Activated CD8-positive, alpha-beta memory T cell treated with anti-CD3 and anti-CD28 coated beads for 36 hours (primary cell): ENCODE measurements at regions not wholly inside any gene's neighbourhood (a gene's known extent, or its start where the extent isn't known, plus 50 kb on each side); places are given as distances from the start of the nearest gene placed in this dataset.
"Not testable (repeated sequence)": the region's sequence is repeated elsewhere in the genome, so short reads cannot be mapped to it uniquely, and the experiment has no call there.

ENCODE experiments used
- CTCF ChIA-PET: fragments of 350-600 bp; sonication (Branson Sonifier 250); formaldehyde crosslinking; loops from one replicate; lab custom pipeline; 2021; ENCODE audit warnings: antibody characterized with exemption; lab: Charles Lee
- POLR2A ChIA-PET: fragments of 350-600 bp; sonication (Branson Sonifier 250); formaldehyde crosslinking; loops from one replicate; lab custom pipeline; 2021; ENCODE audit warnings: antibody characterized with exemption; lab: Charles Lee

DNA sequence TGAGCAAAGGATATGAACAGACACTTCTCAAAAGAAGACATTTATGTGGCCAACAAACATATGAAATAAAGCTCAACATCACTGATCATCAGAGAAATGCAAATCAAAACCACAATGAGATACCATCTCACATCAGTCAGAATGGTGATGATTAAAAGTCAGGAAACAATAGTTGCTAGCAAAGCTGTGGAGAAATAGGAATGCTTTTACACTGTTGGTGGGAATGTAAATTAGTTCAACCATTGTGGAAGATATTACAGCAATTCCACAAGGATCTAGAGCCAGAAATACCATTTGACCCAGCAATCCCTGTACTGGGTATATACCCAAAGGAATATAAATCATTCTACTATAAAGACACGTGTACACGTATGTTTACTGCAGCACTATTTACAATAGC lies 284.2 kb downstream of the AHR start:
- POLR2A ChIA-PET, CTCF ChIA-PET: not testable (repeated sequence)

DNA sequence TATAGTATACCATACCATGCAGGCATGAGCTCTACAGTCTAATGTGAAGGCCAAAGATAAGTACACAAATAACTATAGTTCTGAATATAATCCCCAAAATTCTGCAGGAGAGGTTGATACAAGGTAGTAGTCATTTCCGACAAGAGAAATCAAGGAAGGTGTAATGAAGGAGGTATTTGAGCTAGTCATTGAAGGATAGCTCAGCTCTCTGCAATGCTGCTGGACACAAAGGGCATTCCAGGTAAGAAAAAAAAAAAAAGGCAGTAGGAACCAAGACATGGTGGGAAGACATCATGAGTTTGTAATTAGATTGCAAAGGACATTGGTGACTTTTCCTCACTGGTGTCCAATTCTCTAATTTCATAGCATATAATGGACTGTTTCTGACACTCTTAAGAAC lies 285.3 kb downstream of the AHR start:
- POLR2A ChIA-PET: no interaction called here
- CTCF ChIA-PET: no interaction called here

- CTCF ChIA-PET: no interaction called here
- POLR2A ChIA-PET: no interaction called here
Measured at GRCh38 chr7:17584822-17585221, 286.4 kb downstream of the AHR start.

DNA sequence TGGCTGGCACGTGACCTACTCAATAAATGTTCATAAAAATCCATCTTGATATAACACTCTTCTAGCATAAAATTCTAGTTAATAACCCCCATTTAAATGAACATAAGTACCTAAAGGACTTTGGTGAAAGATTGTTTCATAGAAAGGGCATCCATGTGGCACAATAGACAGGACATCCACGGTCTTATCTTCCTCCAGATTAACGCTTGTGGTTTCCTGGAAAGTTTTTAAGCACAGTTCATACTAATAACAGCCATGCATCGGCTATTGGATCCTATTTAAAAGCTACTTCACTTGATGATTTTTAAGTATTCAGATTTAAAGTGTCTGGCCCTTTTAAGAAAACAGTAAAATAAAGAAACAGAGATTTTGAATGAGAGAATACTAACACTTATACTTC lies 288.3 kb downstream of the AHR start:
- CTCF ChIA-PET: no interaction called here
- POLR2A ChIA-PET: no interaction called here

- ChIA-PET CTCF (no interaction called here), POLR2A (no interaction called here)
Measured at GRCh38 chr7:17588730-17589129, 290.3 kb downstream of the AHR start.

- ChIA-PET CTCF (no interaction called here), POLR2A (no interaction called here)
Measured at GRCh38 chr7:17589671-17590070, 291.2 kb downstream of the AHR start.

DNA sequence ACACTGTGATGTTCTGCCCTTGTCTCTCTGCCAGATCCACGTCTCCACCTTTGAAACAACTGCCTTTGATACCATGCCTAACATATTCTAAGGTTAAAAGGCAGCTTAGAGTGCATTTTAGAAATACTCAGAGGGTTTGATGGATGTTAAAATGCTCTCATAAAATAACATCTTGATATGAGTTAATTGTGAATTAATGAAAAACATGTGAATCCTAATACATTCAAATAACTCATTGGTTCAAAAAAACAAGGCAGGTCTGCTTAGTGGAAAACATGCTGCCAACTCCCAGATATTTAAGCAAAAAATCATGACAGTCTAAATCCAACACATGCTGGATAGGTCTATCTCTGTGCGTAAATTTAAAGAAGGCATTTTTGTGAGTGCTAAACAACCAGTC lies 291.8 kb downstream of the AHR start:
- CTCF ChIA-PET: no interaction called here
- POLR2A ChIA-PET: no interaction called here

DNA sequence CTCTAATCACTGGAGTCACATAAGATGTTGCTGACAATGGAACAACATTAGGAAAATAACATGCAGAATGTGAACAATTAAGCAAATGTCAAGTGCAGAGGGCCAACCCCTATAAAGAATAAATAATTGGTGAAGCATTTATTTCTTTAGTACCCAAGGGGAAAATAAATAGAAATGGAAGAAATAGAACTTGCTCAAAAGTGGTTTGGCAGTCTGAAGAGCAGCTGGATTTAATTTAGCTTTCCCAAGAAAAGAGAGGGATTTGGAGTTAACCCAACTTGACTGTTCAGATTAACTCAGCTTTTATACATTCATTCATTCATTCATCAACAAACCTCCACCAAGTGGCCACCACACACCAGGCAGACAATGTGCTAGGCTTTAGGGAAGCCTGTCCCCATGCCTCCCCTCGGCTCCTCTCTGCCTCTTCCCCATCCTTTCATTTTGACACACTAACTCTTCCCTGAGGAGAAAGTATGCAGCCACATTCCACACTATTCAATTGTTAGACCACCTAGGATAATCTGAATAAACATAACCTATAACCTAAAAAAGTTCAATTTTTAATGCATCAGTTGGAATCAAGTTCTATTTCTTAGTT lies 295.5 kb downstream of the AHR start:
- CTCF ChIA-PET: no interaction called here

DNA sequence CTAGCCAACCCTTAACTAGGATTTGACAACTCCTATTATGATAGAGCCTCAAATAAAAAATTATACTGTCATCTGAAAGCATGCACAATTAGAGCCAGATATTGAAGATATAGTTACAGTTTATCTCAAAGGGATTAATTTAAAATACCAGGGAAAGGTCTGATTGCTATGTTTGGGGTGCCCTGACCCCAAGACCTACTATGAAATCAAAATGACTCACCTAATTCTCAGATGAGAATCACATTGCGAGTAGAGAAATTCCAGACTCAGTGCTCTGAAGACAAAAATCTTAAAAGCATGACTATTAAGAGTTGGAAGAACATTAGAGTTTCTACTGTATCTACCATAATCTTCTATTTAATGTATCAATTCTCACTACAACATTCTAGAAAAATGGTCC lies 297.1 kb downstream of the AHR start:
- POLR2A ChIA-PET: no interaction called here
- CTCF ChIA-PET: no interaction called here

More for the DNA sequence above, 295.5 kb downstream of the AHR start:
- POLR2A ChIA-PET: no interaction called here

- CTCF ChIA-PET: no interaction called here
- POLR2A ChIA-PET: no interaction called here
Measured at GRCh38 chr7:17598305-17598704, 299.9 kb downstream of the AHR start.

DNA sequence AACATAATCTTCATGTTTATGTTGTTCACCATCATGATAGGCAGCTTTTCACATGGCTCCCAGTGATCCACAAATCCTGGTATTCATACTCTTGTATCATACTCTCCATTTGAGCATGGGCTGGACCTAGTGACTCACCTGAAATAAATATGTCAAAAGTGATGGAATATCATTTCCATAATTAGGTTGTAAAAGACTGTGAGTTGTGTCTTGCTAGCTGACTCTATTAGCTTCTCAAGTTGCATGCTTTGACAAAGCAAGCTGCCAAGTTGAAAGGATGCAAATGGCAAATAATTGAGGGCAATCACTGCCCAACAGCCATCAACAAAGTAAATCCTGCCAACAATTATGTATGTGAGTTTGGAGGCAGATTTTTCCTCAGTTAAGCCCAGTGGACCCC lies 300.4 kb downstream of the AHR start:
- ChIA-PET CTCF (no interaction called here), POLR2A (no interaction called here)

DNA sequence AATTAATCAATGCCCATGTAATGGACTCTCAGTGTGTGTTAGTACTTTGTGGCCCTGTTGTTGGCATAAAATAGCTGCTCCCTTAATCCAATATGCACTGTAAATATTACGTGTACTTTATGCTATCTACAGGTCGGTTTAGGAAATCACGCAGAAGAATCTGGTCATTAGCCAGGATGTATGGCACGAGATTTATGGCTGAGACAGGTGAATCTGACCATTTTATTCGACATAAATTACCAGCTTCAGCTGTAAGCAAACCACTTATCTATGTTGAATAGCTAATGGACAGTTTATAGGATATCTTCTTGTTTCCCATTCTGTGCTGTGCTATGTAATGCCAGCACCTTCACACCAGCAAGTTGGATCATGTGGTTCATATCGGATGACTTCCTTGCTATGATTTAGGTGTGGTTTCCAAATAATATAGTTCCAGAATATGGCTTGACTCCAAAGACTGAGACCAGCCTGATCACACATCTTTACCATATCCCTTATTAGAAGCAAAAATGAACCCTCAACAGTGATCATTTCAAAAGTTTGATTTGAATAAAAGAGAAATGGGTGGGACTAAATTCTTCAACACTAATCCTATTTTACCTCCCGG lies 301.4 kb downstream of the AHR start:
- ChIA-PET CTCF (no interaction called here), POLR2A (no interaction called here)

DNA sequence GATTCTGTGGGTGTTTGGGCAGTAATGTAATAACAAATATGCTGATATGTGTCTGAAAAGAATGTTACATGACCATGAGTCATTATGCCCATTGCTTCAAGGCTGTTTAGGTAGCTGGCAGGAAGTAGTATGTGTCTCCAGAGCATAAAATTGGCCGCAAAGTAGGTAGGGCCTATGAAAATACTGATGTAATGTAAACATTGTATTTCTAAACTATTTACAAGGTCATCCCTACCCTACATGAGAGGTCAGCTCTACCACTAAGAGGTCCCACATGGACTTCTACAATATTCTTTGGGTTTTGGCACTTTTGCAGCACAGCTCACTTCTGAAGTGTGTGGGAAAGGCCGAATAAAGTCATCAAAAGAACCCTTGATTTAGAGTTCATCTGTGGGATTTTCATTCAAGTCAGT lies 301.9 kb downstream of the AHR start:
- POLR2A ChIA-PET: no interaction called here
- CTCF ChIA-PET: no interaction called here

DNA sequence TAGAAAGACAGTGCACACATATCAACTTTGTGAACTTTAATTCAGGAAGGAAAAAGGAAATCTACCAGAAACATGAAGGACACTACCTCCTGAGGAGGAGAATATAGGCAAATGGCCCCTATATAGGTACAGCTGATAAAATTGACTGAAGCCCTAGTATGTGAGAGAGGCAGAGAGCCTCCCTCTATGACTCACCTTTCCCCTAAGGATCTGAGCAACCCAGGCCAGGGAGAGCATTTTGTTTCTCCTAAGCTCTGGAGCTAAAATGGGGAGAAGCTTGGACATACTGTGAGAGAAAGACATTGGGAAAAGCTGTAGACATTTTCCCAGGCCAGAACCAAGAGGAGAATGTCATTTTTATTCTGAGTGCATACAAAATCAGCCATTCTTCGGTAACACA lies 303.5 kb downstream of the AHR start:
- CTCF ChIA-PET: no interaction called here
- POLR2A ChIA-PET: no interaction called here

DNA sequence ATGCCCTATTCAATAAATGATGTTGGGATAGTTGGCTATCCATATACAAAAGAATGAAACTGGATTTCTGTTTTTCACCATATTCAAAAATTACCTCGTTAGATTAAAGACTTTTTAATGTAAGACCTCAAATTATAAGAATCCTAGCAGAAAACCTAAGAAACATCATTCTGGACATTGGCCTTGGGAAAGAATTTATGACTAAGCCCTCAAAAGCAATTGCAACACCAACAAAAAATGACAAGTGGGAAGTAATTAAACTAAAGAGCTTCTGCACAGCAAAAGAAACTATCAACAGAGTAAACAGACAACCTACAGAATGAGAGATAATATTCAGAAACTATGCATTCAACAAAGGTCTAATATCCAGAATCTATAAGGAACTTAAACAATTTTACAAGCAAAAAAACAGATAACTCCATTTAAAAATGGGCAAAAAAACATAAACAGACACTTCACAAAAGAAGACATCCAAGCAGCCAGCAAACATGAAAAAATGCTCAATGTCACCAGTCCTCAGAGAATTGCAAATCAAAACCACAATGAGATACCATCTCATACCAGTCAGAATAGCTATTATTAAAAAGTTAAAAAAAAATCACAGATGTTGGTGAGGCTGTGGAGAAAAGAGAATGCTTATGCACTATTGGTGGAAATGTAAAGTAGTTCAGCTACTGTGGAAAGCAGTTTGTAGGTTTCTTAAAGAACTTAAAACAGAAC lies 309.8 kb downstream of the AHR start:
- POLR2A ChIA-PET: no interaction called here
- CTCF ChIA-PET: interaction anchor here (0.7 kb wide), 1 partner anchor 625 kb away, joined by 3 read pairs; no protein-coding TSS in a partner anchor

- CTCF ChIA-PET: no interaction called here
- POLR2A ChIA-PET: no interaction called here
Measured at GRCh38 chr7:17611611-17612010, 313.2 kb downstream of the AHR start.

GRCh38 chr7:17613338-17614041 lies 315.0 kb downstream of the AHR start:
- CTCF ChIA-PET: no interaction called here

DNA sequence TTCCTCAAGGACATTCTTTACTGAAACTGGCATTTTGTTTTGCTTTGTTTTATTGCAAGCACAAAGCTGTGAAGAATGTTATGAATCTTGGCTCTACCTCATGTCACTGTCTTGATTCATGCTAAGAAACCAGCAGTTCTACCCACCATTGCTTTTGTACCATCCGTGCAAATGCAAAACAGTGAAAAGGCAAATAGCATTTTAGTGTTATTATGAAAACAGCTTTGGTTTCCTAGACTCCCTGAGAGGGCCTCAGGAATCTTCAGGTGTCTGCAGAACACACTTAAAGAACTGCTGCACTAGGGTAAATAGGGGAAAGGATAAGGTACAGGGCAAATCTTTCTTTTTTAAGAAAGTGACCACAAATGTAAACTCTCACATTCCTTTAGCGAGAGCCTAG lies 318.9 kb downstream of the AHR start:
- POLR2A ChIA-PET: no interaction called here
- CTCF ChIA-PET: no interaction called here

More at GRCh38 chr7:17613338-17614041, 315.0 kb downstream of the AHR start:
- POLR2A ChIA-PET: no interaction called here

- ChIA-PET CTCF (no interaction called here), POLR2A (no interaction called here)
Measured at GRCh38 chr7:17617857-17618651, 319.6 kb downstream of the AHR start.

GRCh38 chr7:17618652-17618974 lies 320.2 kb downstream of the AHR start:
- ChIA-PET POLR2A (no interaction called here), CTCF (no interaction called here)
